ENCODE measurements at regions not wholly inside any gene's neighbourhood (a gene's known extent, or its start where the extent isn't known, plus 50 kb on each side); places are given as distances from the start of the nearest gene placed in this dataset.
"Not testable (repeated sequence)": the region's sequence is repeated elsewhere in the genome, so short reads cannot be mapped to it uniquely, and the experiment has no call there.

- DNase-seq (ENCODE audit: low spot score in 2 of 2) (no peak), FAIRE-seq (no peak)
Measured at GRCh38 chr7:3094701-3095445, 51.2 kb upstream of the CARD11 start.

GRCh38 chr7:3097734-3098133 lies 54.1 kb upstream of the CARD11 start:
- FAIRE-seq (no peak), DNase-seq (ENCODE audit: low spot score in 2 of 2) (no peak)

GRCh38 chr7:3102159-3102558 lies 58.5 kb upstream of the CARD11 start:
- FAIRE-seq, result no peak
- DNase-seq (ENCODE audit: low spot score in 2 of 2), result no peak

GRCh38 chr7:3103614-3104398 lies 60.1 kb upstream of the CARD11 start:
- FAIRE-seq (no peak), DNase-seq (ENCODE audit: low spot score in 2 of 2) (no peak)

- DNase-seq (ENCODE audit: low spot score in 2 of 2) (no peak), FAIRE-seq (no peak)
Measured at GRCh38 chr7:3105856-3106255, 62.2 kb upstream of the CARD11 start.

- FAIRE-seq, result no peak
- no peak for DNase-seq (ENCODE audit: low spot score in 2 of 2)
Measured at GRCh38 chr7:3106361-3106826, 62.7 kb upstream of the CARD11 start.

GRCh38 chr7:3107228-3107763 lies 63.6 kb upstream of the CARD11 start:
- no peak for DNase-seq (ENCODE audit: low spot score in 2 of 2)
- FAIRE-seq, result no peak

GRCh38 chr7:3107889-3108570 lies 64.4 kb upstream of the CARD11 start:
- no peak for FAIRE-seq
- DNase-seq (ENCODE audit: low spot score in 2 of 2), result no peak

- no peak for DNase-seq (ENCODE audit: low spot score in 2 of 2)
- FAIRE-seq, result no peak
Measured at GRCh38 chr7:3109311-3109915, 65.7 kb upstream of the CARD11 start.

GRCh38 chr7:3112479-3113134 lies 68.9 kb upstream of the CARD11 start:
- FAIRE-seq (no peak), DNase-seq (ENCODE audit: low spot score in 2 of 2) (no peak)

GRCh38 chr7:3114917-3115316 lies 71.2 kb upstream of the CARD11 start:
- no peak for FAIRE-seq

GRCh38 chr7:3117081-3117480 lies 73.4 kb upstream of the CARD11 start:
- DNase-seq (ENCODE audit: low spot score in 2 of 2) (no peak), FAIRE-seq (no peak)

More at GRCh38 chr7:3114917-3115316, 71.2 kb upstream of the CARD11 start:
- no peak for DNase-seq (ENCODE audit: low spot score in 2 of 2)

GRCh38 chr7:3117488-3118231 lies 74.0 kb upstream of the CARD11 start:
- DNase-seq (ENCODE audit: low spot score in 2 of 2), result no peak
- no peak for FAIRE-seq

- not testable (repeated sequence) for DNase-seq (ENCODE audit: low spot score in 2 of 2); FAIRE-seq
Measured at GRCh38 chr7:3119352-3119927, 75.8 kb upstream of the CARD11 start.

- FAIRE-seq (no peak), DNase-seq (ENCODE audit: low spot score in 2 of 2) (no peak)
Measured at GRCh38 chr7:3119963-3120362, 76.3 kb upstream of the CARD11 start.

- FAIRE-seq (no peak), DNase-seq (ENCODE audit: low spot score in 2 of 2) (no peak)
Measured at GRCh38 chr7:3120513-3120912, 76.8 kb upstream of the CARD11 start.

GRCh38 chr7:3128857-3129490 lies 85.3 kb upstream of the CARD11 start:
- no peak for FAIRE-seq

GRCh38 chr7:3133811-3134385 lies 90.2 kb upstream of the CARD11 start:
- DNase-seq (ENCODE audit: low spot score in 2 of 2), result no peak
- FAIRE-seq, result no peak

More at GRCh38 chr7:3128857-3129490, 85.3 kb upstream of the CARD11 start:
- no peak for DNase-seq (ENCODE audit: low spot score in 2 of 2)
